ENCODE measurements at regions not wholly inside any gene's neighbourhood (a gene's known extent, or its start where the extent isn't known, plus 50 kb on each side); places are given as distances from the start of the nearest gene placed in this dataset.
"Not testable (repeated sequence)": the region's sequence is repeated elsewhere in the genome, so short reads cannot be mapped to it uniquely, and the experiment has no call there.

DNA sequence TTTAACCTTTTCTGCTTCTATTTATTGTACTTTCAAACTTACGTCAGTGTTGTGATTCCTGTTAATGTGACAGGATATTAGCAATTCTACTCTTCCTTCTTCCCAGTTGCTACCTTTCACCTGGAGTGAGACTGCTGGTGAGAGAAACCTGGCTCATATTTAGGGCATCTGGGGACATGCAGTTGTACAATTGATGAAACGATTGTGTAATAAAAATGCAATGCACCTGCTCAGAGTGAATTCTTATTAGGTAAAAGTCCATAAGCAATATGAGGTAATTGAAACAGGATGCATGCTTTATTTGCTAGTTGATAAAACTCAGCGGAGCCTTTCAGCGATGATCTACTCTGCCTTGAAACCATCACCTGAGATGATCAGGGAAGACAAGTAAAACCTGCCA lies 116.1 kb upstream of the FBXO33 start:
- no peak overlapping the region for H3K4me3 Mint-ChIP-seq
- TF ChIP-seq, protein P1, sequence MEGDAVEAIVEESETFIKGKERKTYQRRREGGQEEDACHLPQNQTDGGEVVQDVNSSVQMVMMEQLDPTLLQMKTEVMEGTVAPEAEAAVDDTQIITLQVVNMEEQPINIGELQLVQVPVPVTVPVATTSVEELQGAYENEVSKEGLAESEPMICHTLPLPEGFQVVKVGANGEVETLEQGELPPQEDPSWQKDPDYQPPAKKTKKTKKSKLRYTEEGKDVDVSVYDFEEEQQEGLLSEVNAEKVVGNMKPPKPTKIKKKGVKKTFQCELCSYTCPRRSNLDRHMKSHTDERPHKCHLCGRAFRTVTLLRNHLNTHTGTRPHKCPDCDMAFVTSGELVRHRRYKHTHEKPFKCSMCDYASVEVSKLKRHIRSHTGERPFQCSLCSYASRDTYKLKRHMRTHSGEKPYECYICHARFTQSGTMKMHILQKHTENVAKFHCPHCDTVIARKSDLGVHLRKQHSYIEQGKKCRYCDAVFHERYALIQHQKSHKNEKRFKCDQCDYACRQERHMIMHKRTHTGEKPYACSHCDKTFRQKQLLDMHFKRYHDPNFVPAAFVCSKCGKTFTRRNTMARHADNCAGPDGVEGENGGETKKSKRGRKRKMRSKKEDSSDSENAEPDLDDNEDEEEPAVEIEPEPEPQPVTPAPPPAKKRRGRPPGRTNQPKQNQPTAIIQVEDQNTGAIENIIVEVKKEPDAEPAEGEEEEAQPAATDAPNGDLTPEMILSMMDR (IDR thresholded peaks at IDR 0.05): no peak
- no peaks in the 10 kb centered on the region for H3K36me3 Mint-ChIP-seq (ENCODE audit: low read depth)
- no peak for DNase-seq
- no peak overlapping the region for H3K27ac Mint-ChIP-seq
- no peaks in the 10 kb centered on the region for H3K27me3 Mint-ChIP-seq (ENCODE audit: low read depth, poor library complexity)
- peaks cover 12% of the 10 kb centered on the region for H3K9me3 Mint-ChIP-seq
- no peaks in the 10 kb centered on the region for H3K4me1 Mint-ChIP-seq

DNA sequence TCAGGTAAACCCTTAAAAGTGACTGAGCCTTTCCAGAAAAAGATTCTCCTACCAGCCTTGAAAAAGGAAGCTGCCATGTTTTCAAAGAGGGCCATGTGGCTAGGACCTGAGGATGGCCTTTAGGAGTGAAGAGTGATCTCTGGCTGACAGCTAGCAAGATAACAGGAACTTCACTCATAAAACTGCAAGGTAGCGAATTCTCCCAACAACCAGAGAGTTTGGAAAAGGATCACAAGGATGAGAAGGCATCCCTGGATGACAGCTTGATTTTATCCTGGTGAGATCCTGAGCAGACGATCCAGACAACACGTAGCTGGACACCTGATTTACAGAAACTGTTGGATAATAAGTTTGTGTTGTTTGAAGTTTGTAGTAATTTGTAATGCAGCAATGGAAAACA lies 115.6 kb upstream of the FBXO33 start:
- TF ChIP-seq, protein P1 (IDR thresholded peaks at IDR 0.05): no peak
- H3K9me3 Mint-ChIP-seq: peaks cover 12% of the 10 kb centered on the region
- no peak for DNase-seq
- no peaks in the 10 kb centered on the region for H3K36me3 Mint-ChIP-seq (ENCODE audit: low read depth)
- H3K27me3 Mint-ChIP-seq (ENCODE audit: low read depth, poor library complexity): no peaks in the 10 kb centered on the region
- H3K4me3 Mint-ChIP-seq: no peak overlapping the region
- no peak overlapping the region for H3K27ac Mint-ChIP-seq
- H3K4me1 Mint-ChIP-seq: no peaks in the 10 kb centered on the region

DNA sequence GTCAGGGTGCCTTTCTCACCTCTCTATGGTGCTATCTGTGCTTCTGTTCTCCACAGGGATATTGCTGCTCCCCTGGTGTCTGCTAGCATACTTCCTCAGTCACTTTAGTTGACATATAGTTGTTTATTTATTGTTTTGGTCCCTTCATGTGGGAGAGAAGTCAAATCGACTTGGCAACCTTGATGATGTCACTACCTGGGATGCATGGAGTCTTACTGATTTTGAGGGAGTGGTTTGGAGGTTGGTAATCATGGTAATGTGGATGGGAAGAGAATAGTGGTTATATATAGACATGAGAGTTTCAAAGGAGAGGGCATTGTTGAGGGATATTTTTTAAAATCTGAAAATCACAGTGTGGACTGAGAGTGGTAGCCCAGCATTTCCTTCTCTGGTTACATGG lies 73.6 kb upstream of the FBXO33 start:
- Mint-ChIP-seq H3K9me3 (peaks cover 27% of the 10 kb centered on the region), H3K36me3 (ENCODE audit: low read depth) (no peaks in the 10 kb centered on the region), H3K27ac (no peak overlapping the region), H3K27me3 (ENCODE audit: low read depth, poor library complexity) (peaks cover 2% of the 10 kb centered on the region), H3K4me3 (no peak overlapping the region), H3K4me1 (no peaks in the 10 kb centered on the region)
- DNase-seq: no peak
- TF ChIP-seq, protein P1 (IDR thresholded peaks at IDR 0.05): no peak

DNA sequence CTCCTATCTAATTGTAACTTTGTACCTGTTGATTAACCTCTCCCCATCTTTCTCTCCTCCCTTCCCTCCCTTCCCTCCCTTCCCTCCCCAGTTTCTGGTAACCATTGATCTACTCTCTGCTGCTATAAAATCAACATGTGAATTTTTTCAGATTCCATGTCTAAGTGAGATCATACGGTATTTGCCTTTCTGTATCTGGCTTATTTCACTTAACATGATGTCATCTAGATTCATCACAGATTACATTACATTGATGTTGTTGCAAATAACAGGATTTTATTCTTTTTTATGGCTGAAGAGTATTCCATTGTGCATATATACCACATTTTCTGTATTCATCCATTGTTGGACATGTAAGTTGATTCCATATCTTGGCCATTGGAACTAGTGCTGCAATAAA lies 68.0 kb upstream of the FBXO33 start:
- no peak for DNase-seq
- no peaks in the 10 kb centered on the region for H3K27me3 Mint-ChIP-seq (ENCODE audit: low read depth, poor library complexity)
- no peak overlapping the region for H3K27ac Mint-ChIP-seq
- peaks cover 25% of the 10 kb centered on the region for H3K9me3 Mint-ChIP-seq
- TF ChIP-seq, protein P1 (IDR thresholded peaks at IDR 0.05): no peak
- H3K4me3 Mint-ChIP-seq: no peak overlapping the region
- no peaks in the 10 kb centered on the region for H3K4me1 Mint-ChIP-seq
- peaks cover 20% of the 10 kb centered on the region for H3K36me3 Mint-ChIP-seq (ENCODE audit: low read depth)

DNA sequence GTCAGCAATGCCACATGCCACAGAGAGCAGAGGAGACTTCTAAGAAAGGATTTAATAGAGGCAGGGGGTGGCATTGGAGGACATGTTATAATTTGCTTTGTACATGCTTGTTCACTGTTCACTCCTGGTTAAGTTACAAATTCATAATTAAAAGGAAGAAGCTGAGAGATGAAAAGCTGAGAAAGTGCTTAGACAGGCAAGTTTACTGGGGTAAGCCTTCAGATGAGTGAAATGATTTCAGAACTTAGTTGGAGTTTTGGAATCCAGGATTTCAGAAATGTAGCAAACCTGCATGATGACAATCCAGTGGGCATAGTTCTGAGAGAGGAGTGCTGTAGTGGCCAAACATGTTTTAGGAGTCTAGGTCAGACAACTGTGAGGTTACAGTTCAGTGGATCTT lies 67.3 kb upstream of the FBXO33 start:
- Mint-ChIP-seq H3K4me1 (no peaks in the 10 kb centered on the region), H3K27ac (no peak overlapping the region), H3K4me3 (no peak overlapping the region), H3K9me3 (peaks cover 31% of the 10 kb centered on the region), H3K27me3 (ENCODE audit: low read depth, poor library complexity) (no peaks in the 10 kb centered on the region), H3K36me3 (ENCODE audit: low read depth) (peaks cover 26% of the 10 kb centered on the region)
- DNase-seq: no peak
- TF ChIP-seq, protein P1 (IDR thresholded peaks at IDR 0.05): no peak

DNA sequence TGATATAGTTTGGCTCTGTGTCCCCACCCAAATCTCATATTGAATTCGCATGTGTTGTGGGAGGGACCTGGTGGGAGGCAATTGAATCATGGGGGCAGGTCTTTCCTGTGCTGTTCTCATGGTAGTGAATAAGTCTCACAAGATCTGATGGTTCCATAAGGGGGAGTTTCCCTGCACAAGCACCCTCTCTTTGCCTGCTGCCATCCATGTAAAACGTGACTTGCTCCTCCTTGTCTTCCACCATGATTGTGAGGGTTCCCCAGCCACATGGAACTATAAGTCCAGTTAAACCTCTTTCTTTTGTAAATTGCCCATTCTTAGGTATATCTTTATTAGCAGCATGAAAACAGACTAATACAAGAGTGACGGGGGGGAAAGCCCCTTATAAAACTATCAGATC lies 65.4 kb upstream of the FBXO33 start:
- not testable (repeated sequence) for H3K4me3 Mint-ChIP-seq; H3K27ac Mint-ChIP-seq; DNase-seq; H3K27me3 Mint-ChIP-seq (ENCODE audit: low read depth, poor library complexity); H3K4me1 Mint-ChIP-seq
- Mint-ChIP-seq H3K36me3 (ENCODE audit: low read depth) (peaks cover 26% of the 10 kb centered on the region), H3K9me3 (peaks cover 31% of the 10 kb centered on the region)
